MCF 10A (cell line): ENCODE measurements at regions not wholly inside any gene's neighbourhood (a gene's known extent, or its start where the extent isn't known, plus 50 kb on each side); places are given as distances from the start of the nearest gene placed in this dataset.
A peak's percentile ranks its signal among the peaks of the same experiment; 100 is the strongest.
"Not testable (repeated sequence)": the region's sequence is repeated elsewhere in the genome, so short reads cannot be mapped to it uniquely, and the experiment has no call there.

Experiments
- BruUV-seq: library from RNA; stranded (reverse); fragments of 400-500 nt; replicated peaks from 2 replicates; lab custom pipeline; 2021; lab: Mats Ljungman, UMichigan
- CTCF ChIA-PET: fragments of 300-600 bp; sonication (Branson Sonifier 250); formaldehyde crosslinking; extraction: SDS; loops from one replicate; lab custom pipeline; 2021; ENCODE audit warnings: antibody characterized with exemption, inconsistent platforms; lab: Yijun Ruan, JAX
- POLR2A ChIA-PET: fragments of 300-600, 350-650 bp; sonication (Branson Sonifier 250); formaldehyde crosslinking; extraction: SDS; loops from one replicate; lab custom pipeline; 2020; ENCODE audit warnings: antibody characterized with exemption, inconsistent platforms; lab: Yijun Ruan, JAX
- DNase-seq: peaks from one replicate; pipeline ENCODE4 v3.0.0-alpha.2; 2018; ENCODE audit not compliant: unreplicated experiment
- H3K27ac Mint-ChIP-seq: one replicate; pipeline ENCODE4 v1.8.0; 2022; ENCODE audit warnings: mild to moderate bottlenecking, low read depth, mixed read lengths; ENCODE audit not compliant: unreplicated experiment
- H3K27me3 Mint-ChIP-seq: one replicate; pipeline ENCODE4 v1.8.0; 2022; ENCODE audit warnings: mixed read lengths; ENCODE audit not compliant: insufficient read depth, unreplicated experiment
- H3K36me3 Mint-ChIP-seq: one replicate; pipeline ENCODE4 v1.8.0; 2022; ENCODE audit warnings: mild to moderate bottlenecking, moderate library complexity, mixed read lengths; ENCODE audit not compliant: insufficient read depth, unreplicated experiment
- H3K4me1 Mint-ChIP-seq: one replicate; pipeline ENCODE4 v1.8.0; 2022; ENCODE audit warnings: mixed read lengths; ENCODE audit not compliant: insufficient read depth, unreplicated experiment
- H3K4me3 Mint-ChIP-seq: one replicate; pipeline ENCODE4 v1.8.0; 2022; ENCODE audit warnings: mild to moderate bottlenecking, moderate library complexity, mixed read lengths; ENCODE audit not compliant: unreplicated experiment
- H3K9me3 Mint-ChIP-seq: one replicate; pipeline ENCODE4 v1.8.0; 2022; ENCODE audit warnings: mixed read lengths; ENCODE audit not compliant: unreplicated experiment
- intact Hi-C: fragments of 100-400 bp; cut with micrococcal nuclease; formaldehyde crosslinking; loops from 2 replicates; pipeline ENCODE4 v1.14.1; 2022
- TF ChIP-seq, protein P1 (sequence below): fragments of 200-600 bp; IDR thresholded peaks from one replicate; pipeline ENCODE4 v1.8.0; 2022; ENCODE audit warnings: antibody characterized with exemption, mild to moderate bottlenecking; ENCODE audit not compliant: unreplicated experiment

DNA sequence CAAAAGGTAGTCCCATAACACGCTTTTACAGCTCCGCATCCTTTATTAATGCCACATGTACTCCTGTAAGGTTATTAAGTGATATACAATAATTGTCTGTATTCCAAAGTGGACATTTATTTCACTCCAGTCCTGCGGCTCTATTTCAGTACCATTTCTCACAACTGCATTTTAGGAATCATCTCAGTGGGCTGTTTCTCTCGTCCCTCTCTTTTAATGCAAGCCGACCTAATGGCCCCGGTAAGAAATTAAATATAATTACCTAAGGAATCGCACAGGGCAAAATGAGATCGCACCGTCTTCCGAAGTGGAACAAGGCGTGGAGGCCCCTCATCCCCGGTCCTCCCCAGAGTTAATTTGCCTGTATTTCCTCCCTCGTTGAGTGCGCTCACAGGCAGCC is 216.5 kb downstream of the RAB11FIP2 start:
- no peak overlapping the region for H3K27ac Mint-ChIP-seq
- DNase-seq, result no peak
- no peaks in the 10 kb centered on the region for H3K36me3 Mint-ChIP-seq
- ChIA-PET CTCF (no interaction called here), POLR2A (interaction anchor here (0.7 kb wide), 1 partner anchor 14 kb away, joined by 3 read pairs; no protein-coding TSS in a partner anchor)
- BruUV-seq, result no TSS peak
- no peak overlapping the region for H3K4me3 Mint-ChIP-seq
- H3K9me3 Mint-ChIP-seq, result no peaks in the 10 kb centered on the region
- TF ChIP-seq, protein P1, sequence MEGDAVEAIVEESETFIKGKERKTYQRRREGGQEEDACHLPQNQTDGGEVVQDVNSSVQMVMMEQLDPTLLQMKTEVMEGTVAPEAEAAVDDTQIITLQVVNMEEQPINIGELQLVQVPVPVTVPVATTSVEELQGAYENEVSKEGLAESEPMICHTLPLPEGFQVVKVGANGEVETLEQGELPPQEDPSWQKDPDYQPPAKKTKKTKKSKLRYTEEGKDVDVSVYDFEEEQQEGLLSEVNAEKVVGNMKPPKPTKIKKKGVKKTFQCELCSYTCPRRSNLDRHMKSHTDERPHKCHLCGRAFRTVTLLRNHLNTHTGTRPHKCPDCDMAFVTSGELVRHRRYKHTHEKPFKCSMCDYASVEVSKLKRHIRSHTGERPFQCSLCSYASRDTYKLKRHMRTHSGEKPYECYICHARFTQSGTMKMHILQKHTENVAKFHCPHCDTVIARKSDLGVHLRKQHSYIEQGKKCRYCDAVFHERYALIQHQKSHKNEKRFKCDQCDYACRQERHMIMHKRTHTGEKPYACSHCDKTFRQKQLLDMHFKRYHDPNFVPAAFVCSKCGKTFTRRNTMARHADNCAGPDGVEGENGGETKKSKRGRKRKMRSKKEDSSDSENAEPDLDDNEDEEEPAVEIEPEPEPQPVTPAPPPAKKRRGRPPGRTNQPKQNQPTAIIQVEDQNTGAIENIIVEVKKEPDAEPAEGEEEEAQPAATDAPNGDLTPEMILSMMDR, result no peak
- intact Hi-C loops, result no loop called here
- H3K27me3 Mint-ChIP-seq, result no peaks in the 10 kb centered on the region
- H3K4me1 Mint-ChIP-seq, result no peaks in the 10 kb centered on the region

DNA sequence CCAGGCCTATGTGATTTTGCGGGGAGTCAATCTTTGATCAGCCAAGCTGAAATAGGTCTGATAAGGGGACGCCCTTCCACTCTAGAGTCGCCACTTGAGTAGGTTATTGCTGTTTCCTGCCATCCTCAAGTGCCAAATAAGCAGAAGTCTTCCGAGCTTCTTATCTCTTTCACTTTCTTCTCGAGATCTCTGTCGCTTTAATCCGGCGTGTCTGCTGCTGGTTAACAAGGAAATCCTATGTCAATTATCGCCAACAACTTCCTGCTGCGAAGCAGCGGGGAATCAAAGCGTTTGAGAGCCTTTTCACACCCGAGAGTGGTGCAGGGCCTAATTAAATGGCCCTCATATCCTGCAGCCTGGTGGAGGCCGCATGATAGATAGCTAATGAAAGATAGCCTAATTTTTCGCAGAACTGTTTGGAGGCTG is 215.9 kb downstream of the RAB11FIP2 start:
- no peak for DNase-seq
- BruUV-seq, result no TSS peak
- no peak overlapping the region for H3K4me3 Mint-ChIP-seq
- ChIA-PET POLR2A (interaction anchor here (0.7 kb wide), 1 partner anchor 15 kb away, joined by 3 read pairs; no protein-coding TSS in a partner anchor), CTCF (no interaction called here)
- H3K36me3 Mint-ChIP-seq, result no peaks in the 10 kb centered on the region
- TF ChIP-seq, protein P1, result no peak
- no peaks in the 10 kb centered on the region for H3K9me3 Mint-ChIP-seq
- intact Hi-C loops, result no loop called here
- no peak overlapping the region for H3K27ac Mint-ChIP-seq
- no peaks in the 10 kb centered on the region for H3K4me1 Mint-ChIP-seq
- H3K27me3 Mint-ChIP-seq, result no peaks in the 10 kb centered on the region

DNA sequence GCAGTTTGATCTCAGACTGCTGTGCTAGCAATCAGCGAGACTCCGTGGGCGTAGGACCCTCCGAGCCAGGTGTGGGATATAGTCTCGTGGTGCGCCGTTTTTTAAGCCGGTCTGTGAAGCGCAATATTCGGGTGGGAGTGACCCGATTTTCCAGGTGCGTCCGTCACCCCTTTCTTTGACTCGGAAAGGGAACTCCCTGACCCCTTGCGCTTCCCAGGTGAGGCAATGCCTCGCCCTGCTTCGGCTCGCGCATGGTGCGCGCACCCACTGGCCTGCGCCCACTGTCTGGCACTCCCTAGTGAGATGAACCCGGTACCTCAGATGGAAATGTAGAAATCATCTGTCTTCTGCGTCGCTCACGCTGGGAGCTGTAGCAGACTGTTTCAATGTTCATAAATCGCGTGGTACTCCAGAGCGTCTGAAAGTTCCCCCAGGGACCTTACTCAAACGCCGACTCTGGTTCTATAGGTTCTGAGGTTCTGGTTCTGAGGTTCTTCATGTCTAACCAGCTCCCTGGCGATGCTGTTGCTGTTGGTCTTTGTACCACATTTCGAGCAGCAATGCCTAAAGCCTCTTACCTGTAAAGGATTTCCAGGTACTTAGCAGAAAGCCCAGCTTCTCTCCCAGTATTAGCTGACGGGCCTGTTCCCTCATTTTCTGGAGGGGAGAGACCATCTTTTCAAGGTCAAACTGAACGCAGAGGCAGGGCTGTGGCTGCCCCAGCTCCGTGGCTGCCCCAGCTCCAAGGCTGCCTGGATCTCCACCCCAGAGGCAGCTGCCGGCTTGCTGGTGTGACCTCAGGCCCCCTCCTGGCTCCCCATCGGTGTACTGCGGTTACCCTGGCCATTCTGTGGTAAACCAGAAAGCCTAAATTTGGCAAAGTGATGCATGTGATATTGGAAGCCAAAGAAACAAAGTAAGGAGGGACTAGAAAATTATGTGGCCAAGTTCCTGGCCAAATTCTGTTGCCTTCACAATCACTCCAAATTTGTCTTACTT is 207.9 kb downstream of the RAB11FIP2 start:
- H3K9me3 Mint-ChIP-seq, H3K4me1 Mint-ChIP-seq, POLR2A ChIA-PET, BruUV-seq, intact Hi-C loops, H3K27me3 Mint-ChIP-seq, DNase-seq, H3K27ac Mint-ChIP-seq, CTCF ChIA-PET, H3K4me3 Mint-ChIP-seq, H3K36me3 Mint-ChIP-seq: not testable (repeated sequence)

DNA sequence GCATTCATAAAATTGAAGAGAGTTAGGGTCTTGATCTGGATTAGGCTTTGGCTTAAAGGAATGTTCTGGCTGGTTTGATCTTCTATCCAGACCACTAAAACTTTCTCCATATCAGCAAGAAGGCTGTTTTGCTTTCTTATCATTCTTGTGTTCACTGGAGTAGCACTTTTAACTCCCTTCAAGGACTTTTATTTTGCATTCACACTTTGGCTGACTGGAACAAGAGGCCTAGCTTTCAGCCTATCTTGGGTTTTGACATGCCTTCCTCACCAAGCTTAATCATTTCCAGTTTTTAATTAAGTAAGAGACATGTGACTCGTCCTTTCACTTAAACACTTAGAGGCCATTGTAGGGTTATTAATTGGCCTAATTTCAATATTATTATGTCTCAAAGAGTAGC is 190.3 kb downstream of the RAB11FIP2 start:
- POLR2A ChIA-PET, H3K27me3 Mint-ChIP-seq, BruUV-seq, DNase-seq, CTCF ChIA-PET, H3K9me3 Mint-ChIP-seq, H3K4me3 Mint-ChIP-seq, H3K4me1 Mint-ChIP-seq, H3K36me3 Mint-ChIP-seq, intact Hi-C loops, H3K27ac Mint-ChIP-seq: not testable (repeated sequence)

DNA sequence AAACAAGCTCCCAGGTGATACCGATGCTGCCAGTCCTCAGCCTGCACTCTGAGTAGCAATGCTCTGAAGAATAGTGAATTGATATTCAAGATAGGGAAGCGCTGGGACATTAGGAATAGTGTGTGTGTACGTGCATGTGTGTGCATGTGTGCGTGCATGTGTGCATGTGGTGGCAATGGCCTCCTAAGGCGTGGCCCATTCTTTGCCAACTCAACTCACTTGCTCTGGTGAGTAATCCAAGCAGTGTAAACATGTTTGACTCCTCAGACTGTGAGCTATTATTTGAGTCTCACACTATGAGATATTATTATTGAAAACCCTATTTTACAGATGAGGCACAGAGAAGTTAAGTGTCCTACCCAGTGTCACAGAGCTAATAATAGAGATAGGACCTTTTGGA is 186.6 kb downstream of the RAB11FIP2 start:
- H3K4me1 Mint-ChIP-seq, result no peaks in the 10 kb centered on the region
- BruUV-seq, result no TSS peak
- no peak overlapping the region for H3K27ac Mint-ChIP-seq
- H3K4me3 Mint-ChIP-seq, result no peak overlapping the region
- DNase-seq, result peak; percentile 32
- TF ChIP-seq, protein P1, result no peak
- H3K9me3 Mint-ChIP-seq, result peaks cover 7% of the 10 kb centered on the region
- H3K36me3 Mint-ChIP-seq, result no peaks in the 10 kb centered on the region
- intact Hi-C loops, result no loop called here
- ChIA-PET POLR2A (interaction anchor here (0.6 to 1.9 kb wide), 7 partner anchors 14 to 208 kb away, joined by 3 to 14 read pairs (median 3); no protein-coding TSS in a partner anchor), CTCF (interaction anchor here (0.5 to 2.0 kb wide), 17 partner anchors 8 to 1156 kb away, joined by 3 to 8 read pairs (median 4); no protein-coding TSS in a partner anchor)
- no peaks in the 10 kb centered on the region for H3K27me3 Mint-ChIP-seq
